ENCODE measurements at regions not wholly inside any gene's neighbourhood (a gene's known extent, or its start where the extent isn't known, plus 50 kb on each side); places are given as distances from the start of the nearest gene placed in this dataset.

- ChIA-PET POLR2A (ENCODE audit: unreplicated experiment) (no interaction called here), CTCF (no interaction called here)
- WGBS, 2 experiments (ENCODE audit: extremely low coverage in 2 of 2, insufficient read length in 1 of 2): no CpG with 5 or more reads among the region's 5 CpGs
- H3K9ac ChIP-seq (ENCODE audit: low read depth, low read length): no peak overlapping the region
- no peak overlapping the region for H3K14ac ChIP-seq (replicated peaks; ENCODE audit: low read depth, low read length)
- H3K56ac ChIP-seq (ENCODE audit: extremely low read depth, insufficient read depth, low read length): no peak overlapping the region
- H2BK5ac ChIP-seq (ENCODE audit: low read depth, low read length, poor library complexity, severe bottlenecking): no peak overlapping the region
- H3K18ac ChIP-seq (ENCODE audit: low read depth, low read length): no peak overlapping the region
- H2BK120ac ChIP-seq (ENCODE audit: low read depth, low read length): no peak overlapping the region
- TF ChIP-seq CEBPB (IDR thresholded peaks at IDR 0.05; ENCODE audit: low read depth, low read length): no peak
- no peak for TF ChIP-seq RCOR1 (IDR thresholded peaks at IDR 0.05; ENCODE audit: insufficient replicate concordance, low read length)
- no peak for TF ChIP-seq USF2 (IDR thresholded peaks at IDR 0.05; ENCODE audit: low read depth, low read length)
- TF ChIP-seq RAD21 (IDR thresholded peaks at IDR 0.05; ENCODE audit: low read length): no peak
- TF ChIP-seq MAFK (IDR thresholded peaks at IDR 0.05; ENCODE audit: low read depth, low read length): no peak
- TF ChIP-seq ELK1 (IDR thresholded peaks at IDR 0.05; ENCODE audit: borderline replicate concordance, low read depth, low read length): no peak
- no peak for TF ChIP-seq CHD1 (IDR thresholded peaks at IDR 0.05; ENCODE audit: low read depth, low read length)
- no peak for TF ChIP-seq NFE2L2 (IDR thresholded peaks at IDR 0.05; ENCODE audit: low read depth, low read length)
- no peak for TF ChIP-seq MXI1 (IDR thresholded peaks at IDR 0.05; ENCODE audit: borderline replicate concordance, low read depth, low read length)
- no peak for TF ChIP-seq CTCF (conservative IDR thresholded peaks at IDR 0.05; ENCODE audit: low read depth, low read length)
- no peak for TF ChIP-seq FOS (IDR thresholded peaks at IDR 0.05; ENCODE audit: low read depth, low read length)
- TF ChIP-seq BHLHE40 (IDR thresholded peaks at IDR 0.05; ENCODE audit: low read depth, low read length): no peak
- TF ChIP-seq SMC3 (IDR thresholded peaks at IDR 0.05; ENCODE audit: low read depth, low read length): no peak
- TF ChIP-seq MAZ (IDR thresholded peaks at IDR 0.05; ENCODE audit: borderline replicate concordance, low read depth, low read length): no peak
- no peak for TF ChIP-seq RFX5 (IDR thresholded peaks at IDR 0.05; ENCODE audit: low read depth, low read length)
- TF ChIP-seq POLR2A (IDR thresholded peaks at IDR 0.05; ENCODE audit: low read depth, low read length): no peak
- no peak overlapping the region for H4K5ac ChIP-seq (ENCODE audit: low read depth, low read length)
- no peak overlapping the region for H4K8ac ChIP-seq (ENCODE audit: low read depth in 2 of 2, low read length in 2 of 2)
- no peak overlapping the region for H3K23ac ChIP-seq (ENCODE audit: low read depth, low read length)
- no TSS peak for BruUV-seq (replicated peaks)
- H3K36me3 ChIP-seq (ENCODE audit: control insufficient read depth, insufficient read depth, low read length): no peaks in the 10 kb centered on the region
- H2BK15ac ChIP-seq (ENCODE audit: low read depth, low read length): no peak overlapping the region
- H2AK5ac ChIP-seq (ENCODE audit: low read depth, low read length): no peak overlapping the region
- no peak overlapping the region for H4K91ac ChIP-seq (ENCODE audit: insufficient read depth, low read depth, low read length)
- intact Hi-C loops (cut with micrococcal nuclease) (no loop called here), dilution Hi-C loops (cut with HindIII; ENCODE audit: low sequenced_read_pairs, unreplicated experiment) (no loop called here), in situ Hi-C loops (cut with MboI; ENCODE audit: low sequenced_read_pairs) (no loop called here)
- no peaks in the 10 kb centered on the region for H4K20me1 ChIP-seq (ENCODE audit: insufficient read depth, low read length)
- ATAC-seq (ENCODE audit: low read depth) (no peak), DNase-seq (no peak)
- no peaks in the 10 kb centered on the region for H3K27me3 ChIP-seq (ENCODE audit: control insufficient read depth, insufficient read depth, low read length)
- H3K4me1 ChIP-seq (ENCODE audit: control insufficient read depth, insufficient read depth, low read length): no peaks in the 10 kb centered on the region
- no peak overlapping the region for H2AFZ ChIP-seq (replicated peaks; ENCODE audit: low read length, poor library complexity)
- no peak overlapping the region for H3K27ac ChIP-seq (ENCODE audit: insufficient read depth, low read length)
- H3K9me3 ChIP-seq (ENCODE audit: control insufficient read depth, insufficient read depth, low read length): peaks cover 2% of the 10 kb centered on the region; the same call in 1 of the 2 replicates
- H3K9me1 ChIP-seq (ENCODE audit: insufficient read depth, low read length): no peaks in the 10 kb centered on the region
- H3K4me3 ChIP-seq (ENCODE audit: insufficient read depth, low read depth, low read length): no peak overlapping the region
- H3K79me1 ChIP-seq (ENCODE audit: low read depth in 1 of 2, low read length in 2 of 2): no peaks in the 10 kb centered on the region
- H3K4me2 ChIP-seq (ENCODE audit: low read depth, low read length): no peak overlapping the region
- H2AK9ac ChIP-seq (replicated peaks; ENCODE audit: low read depth, low read length, poor library complexity): no peak overlapping the region
- H3K4ac ChIP-seq (ENCODE audit: low read depth, low read length): no peak overlapping the region
- no peak overlapping the region for H2BK20ac ChIP-seq (ENCODE audit: low read depth, low read length)
Measured at GRCh38 chr1:213934649-213935048, 53.1 kb upstream of the PROX1 start.

Data from IMR-90 (cell line).